ENCODE measurements at regions not wholly inside any gene's neighbourhood (a gene's known extent, or its start where the extent isn't known, plus 50 kb on each side); places are given as distances from the start of the nearest gene placed in this dataset.

DNA sequence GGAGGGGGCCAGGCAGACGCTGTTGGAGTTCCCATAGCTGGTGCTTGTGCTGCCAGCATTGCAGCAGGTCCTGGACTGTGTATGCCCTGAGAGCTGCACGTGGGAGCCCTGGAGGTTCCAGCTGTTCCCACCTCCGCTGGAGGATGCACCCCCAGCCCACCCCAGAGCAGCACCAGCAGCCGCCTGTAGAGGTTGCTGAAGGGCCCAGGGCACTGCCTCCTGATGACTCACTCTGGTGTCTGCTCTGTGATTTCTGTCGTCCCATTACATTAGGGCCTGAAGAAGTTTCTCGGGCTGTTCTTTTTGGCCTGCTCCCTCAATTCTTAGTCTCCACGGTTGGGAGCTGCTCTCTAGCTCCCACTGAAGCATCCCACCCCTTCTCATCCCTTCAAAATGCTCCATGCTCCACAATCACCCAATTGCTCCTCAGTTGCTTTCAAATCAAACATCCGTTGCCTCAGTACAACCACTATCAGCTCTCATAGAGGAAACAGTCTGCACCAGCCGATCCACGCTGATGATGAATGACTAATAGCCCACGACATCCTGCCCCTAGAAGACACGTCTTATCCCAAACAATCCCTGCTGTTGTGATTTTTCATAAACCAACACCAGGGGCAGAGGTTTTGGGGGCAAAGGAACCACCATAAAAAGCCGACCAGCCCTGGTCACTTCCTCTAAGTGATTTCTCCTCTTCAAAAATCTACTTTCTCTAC lies 65.2 kb upstream of the RNF152 start:
- no peak overlapping the region for H3K27ac ChIP-seq
- peaks cover 0 to 14% (median 4%) of the 10 kb centered on the region in 4 donors for H3K4me1 ChIP-seq
- DNase-seq (no peak), ATAC-seq (no peak)
- TF ChIP-seq POLR2A (IDR thresholded peaks at IDR 0.05), result no peak
- no peak for TF ChIP-seq CTCF (IDR thresholded peaks at IDR 0.05)
- WGBS (ENCODE audit: insufficient coverage, low coverage, low lambda C conversion rate, missing lambda C conversion rate), result 72% methylated on average over 9 of the region's 13 CpGs
- H3K4me3 ChIP-seq, result no peak overlapping the region
- no peaks in the 10 kb centered on the region for H3K27me3 ChIP-seq
- no peaks in the 10 kb centered on the region for H3K36me3 ChIP-seq
- intact Hi-C loops (cut with DNase I), result no loop called here
- H3K9me3 ChIP-seq, result no peaks in the 10 kb centered on the region

- intact Hi-C loops (cut with DNase I), result no loop called here
- H3K27me3 ChIP-seq, result no peaks in the 10 kb centered on the region
Observed at GRCh38 chr18:61955644-61956043, 62.8 kb upstream of the RNF152 start.

GRCh38 chr18:61954096-61954746 lies 61.4 kb upstream of the RNF152 start:
- 84% methylated on average over 5 of the region's 5 CpGs for WGBS (ENCODE audit: insufficient coverage, low coverage, low lambda C conversion rate, missing lambda C conversion rate)
- TF ChIP-seq POLR2A (IDR thresholded peaks at IDR 0.05) (no peak), CTCF (IDR thresholded peaks at IDR 0.05) (no peak)

More at GRCh38 chr18:61955644-61956043, 62.8 kb upstream of the RNF152 start:
- no peak for TF ChIP-seq CTCF (IDR thresholded peaks at IDR 0.05)
- no peak for TF ChIP-seq POLR2A (IDR thresholded peaks at IDR 0.05)
- Histone ChIP-seq H3K4me3 (no peak overlapping the region), H3K4me1 (peaks cover 0 to 13% (median 4%) of the 10 kb centered on the region in 4 donors), H3K36me3 (no peaks in the 10 kb centered on the region), H3K9me3 (no peaks in the 10 kb centered on the region), H3K27ac (no peak overlapping the region)
- WGBS (ENCODE audit: insufficient coverage, low coverage, low lambda C conversion rate, missing lambda C conversion rate), result 83% methylated on average over 2 of the region's 2 CpGs
- no peak for ATAC-seq
- no peak for DNase-seq

GRCh38 chr18:61953641-61954040 lies 60.8 kb upstream of the RNF152 start:
- no peak for ATAC-seq
- H3K27me3 ChIP-seq, result no peaks in the 10 kb centered on the region

More at GRCh38 chr18:61954096-61954746, 61.4 kb upstream of the RNF152 start:
- Histone ChIP-seq H3K4me3 (no peak overlapping the region), H3K36me3 (no peaks in the 10 kb centered on the region), H3K27me3 (no peaks in the 10 kb centered on the region), H3K27ac (no peak overlapping the region), H3K4me1 (peaks cover 0 to 2% (median 0%) of the 10 kb centered on the region in 4 donors), H3K9me3 (no peaks in the 10 kb centered on the region)
- no peak for ATAC-seq
- intact Hi-C loops (cut with DNase I), result no loop called here
- DNase-seq, result no peak

More at GRCh38 chr18:61953641-61954040, 60.8 kb upstream of the RNF152 start:
- H3K4me1 ChIP-seq, result no peaks in the 10 kb centered on the region
- WGBS (ENCODE audit: insufficient coverage, low coverage, low lambda C conversion rate, missing lambda C conversion rate), result 92% methylated on average over 3 of the region's 5 CpGs
- H3K36me3 ChIP-seq, result no peaks in the 10 kb centered on the region
- H3K9me3 ChIP-seq, result no peaks in the 10 kb centered on the region
- no peak for TF ChIP-seq POLR2A (IDR thresholded peaks at IDR 0.05)
- TF ChIP-seq CTCF (IDR thresholded peaks at IDR 0.05), result no peak
- intact Hi-C loops (cut with DNase I), result no loop called here
- no peak for DNase-seq
- no peak overlapping the region for H3K27ac ChIP-seq
- H3K4me3 ChIP-seq, result no peak overlapping the region
